Fibroblast of peridontal ligament (primary cell): ENCODE measurements at regions not wholly inside any gene's neighbourhood (a gene's known extent, or its start where the extent isn't known, plus 50 kb on each side); places are given as distances from the start of the nearest gene placed in this dataset.

Experiments used
- DNase-seq: peaks from one replicate; pipeline ENCODE4 v3.0.0-alpha.2; 2010; ENCODE audit errors: extremely low read depth

DNA sequence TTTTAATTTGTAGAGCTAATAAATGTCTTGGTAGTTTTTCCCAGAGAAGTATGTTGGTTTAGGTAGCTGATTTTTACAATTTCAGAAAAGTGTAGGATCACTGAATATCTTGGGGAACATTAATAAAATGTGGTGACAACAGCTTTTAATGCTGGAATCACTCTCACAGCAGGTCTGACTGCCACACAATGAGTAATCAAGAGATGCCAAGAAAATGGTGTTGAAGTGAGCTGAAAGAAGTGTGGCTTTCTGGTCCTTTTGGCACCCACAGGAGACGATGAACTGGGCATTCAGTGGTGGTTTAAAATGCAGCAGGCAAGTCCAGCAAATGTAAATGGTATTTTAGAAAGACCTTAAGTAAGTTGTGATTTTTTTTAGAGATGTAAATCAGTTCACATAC lies 175.8 kb downstream of the CBLN2 start:
- no peak for DNase-seq

DNA sequence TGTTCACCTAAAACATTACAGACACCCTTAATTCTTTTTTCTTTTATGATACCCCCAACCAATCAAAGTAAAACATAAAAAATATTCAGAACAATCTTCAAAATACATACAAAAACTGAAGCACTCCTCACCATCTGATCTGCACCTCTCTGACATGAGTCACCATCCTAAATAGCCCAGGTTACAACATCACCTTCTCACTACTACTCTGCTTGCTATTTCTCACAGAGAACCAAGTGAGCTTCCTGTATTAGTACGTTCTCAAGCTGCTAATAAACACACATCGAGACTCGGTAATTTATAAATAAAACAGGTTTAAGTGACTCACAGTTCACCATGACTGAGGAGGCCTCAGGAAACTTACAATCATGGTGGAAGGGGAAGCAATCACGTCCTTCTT lies 183.5 kb downstream of the CBLN2 start:
- DNase-seq = no peak

DNA sequence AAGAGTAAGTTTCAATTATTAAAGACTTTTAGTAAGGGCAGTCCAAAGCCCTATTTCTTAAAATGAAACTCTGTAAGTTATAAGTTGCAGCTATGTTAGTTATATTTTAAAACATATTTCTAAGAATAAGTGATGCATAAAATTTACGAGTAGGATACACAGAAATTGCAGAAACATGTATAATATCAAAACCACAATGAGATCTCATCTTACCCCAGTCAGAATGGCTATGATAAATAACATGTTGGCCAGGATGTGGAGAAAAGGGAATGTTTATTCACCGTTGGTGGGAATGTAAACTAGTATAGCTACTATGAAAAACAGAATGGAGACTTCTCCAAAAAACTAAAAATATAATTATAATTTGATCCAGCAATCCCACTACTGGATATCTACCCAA lies 201.2 kb downstream of the CBLN2 start:
- peak; percentile 84 for DNase-seq

DNA sequence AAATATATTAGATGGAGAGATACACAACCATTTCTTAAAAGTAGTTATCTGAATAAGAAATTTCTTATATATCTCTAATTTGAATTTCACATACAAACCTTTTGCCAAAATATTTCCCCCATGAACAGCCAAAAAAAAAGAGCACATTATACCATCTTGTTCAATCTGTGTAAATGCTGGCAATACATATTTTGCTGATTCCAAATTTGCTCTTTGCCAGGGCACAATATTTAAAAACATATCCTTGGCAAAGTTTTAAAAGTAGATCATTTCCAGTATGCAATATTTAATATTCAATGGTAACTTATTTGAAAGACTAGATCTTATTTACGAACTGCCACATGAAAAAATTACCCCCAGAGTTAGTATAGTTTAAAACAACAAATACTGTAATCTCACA lies 204.2 kb downstream of the CBLN2 start:
- no peak for DNase-seq

DNA sequence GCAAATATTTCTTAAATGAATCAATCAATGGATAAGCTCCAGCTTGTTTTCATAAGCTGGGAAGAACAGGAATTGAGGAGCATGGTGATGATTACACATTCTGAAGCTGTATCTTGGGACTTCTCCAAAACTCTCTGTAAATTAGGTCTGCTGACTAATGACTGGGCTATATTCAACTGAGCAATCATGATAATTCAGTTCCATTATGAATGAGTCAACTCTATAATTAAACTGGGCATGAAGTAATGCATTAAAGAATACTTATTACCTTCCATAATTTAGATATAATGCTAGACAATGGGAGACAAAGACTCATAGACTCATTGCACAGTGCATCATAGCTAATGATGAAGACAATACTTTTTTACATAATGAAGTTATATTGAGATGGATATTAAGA lies 207.4 kb downstream of the CBLN2 start:
- DNase-seq = peak; percentile 41

DNA sequence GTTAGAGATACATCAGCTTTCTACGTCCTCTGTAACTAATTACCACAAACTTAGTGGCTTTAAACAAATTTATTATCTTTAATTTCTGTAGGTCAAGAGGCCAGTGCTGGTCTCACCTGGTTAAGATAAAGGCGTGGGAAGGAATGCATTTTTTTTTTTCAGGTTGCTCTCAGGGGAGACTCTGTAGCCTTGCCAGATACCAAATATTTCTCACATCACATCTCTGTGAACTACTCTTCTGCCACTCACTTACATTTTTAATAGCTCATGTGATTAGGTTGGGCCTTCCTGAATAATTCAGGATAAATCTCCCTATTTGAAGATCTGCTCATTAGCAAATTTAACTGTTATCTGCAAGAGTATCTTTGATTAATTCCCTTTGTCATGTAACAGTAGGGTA lies 214.6 kb downstream of the CBLN2 start:
- DNase-seq = no peak

DNA sequence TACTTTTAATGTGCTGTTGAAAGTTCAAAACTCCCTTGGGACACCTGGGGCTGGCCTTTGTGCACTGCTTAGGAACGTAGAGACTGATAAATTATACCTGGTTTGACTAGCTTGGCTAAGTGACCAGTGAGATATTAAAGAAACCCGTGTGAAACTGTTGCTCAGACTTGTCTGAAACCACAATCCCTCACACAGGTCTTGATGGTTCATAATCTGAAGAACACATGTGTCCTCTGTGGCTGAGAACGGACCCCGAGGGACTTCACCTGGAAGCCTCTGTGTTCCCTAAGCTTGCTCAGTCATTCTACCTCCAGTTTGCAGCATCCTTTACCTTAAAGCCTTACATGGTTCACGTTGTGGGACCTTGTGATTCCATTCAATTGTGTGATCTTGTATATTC lies 218.8 kb downstream of the CBLN2 start:
- no peak for DNase-seq

DNA sequence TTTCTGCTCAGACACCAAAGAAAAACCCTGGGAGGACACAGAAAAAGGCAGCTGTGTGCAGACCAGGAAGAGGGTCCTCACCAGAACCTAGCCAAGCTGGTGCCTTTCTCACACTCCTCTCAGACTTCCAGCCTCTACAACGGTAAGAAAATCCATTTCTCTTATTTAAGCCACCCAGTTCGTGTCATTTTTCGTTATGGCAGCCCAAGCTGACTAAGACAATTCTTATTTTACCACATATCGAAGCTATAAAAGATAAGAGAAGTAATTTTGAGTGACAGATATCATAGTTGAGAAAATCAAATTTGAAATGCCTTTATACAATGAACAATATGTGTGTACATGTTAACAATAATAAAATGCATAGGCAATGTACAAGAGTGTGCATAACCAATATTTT lies 219.5 kb downstream of the CBLN2 start:
- no peak for DNase-seq

DNA sequence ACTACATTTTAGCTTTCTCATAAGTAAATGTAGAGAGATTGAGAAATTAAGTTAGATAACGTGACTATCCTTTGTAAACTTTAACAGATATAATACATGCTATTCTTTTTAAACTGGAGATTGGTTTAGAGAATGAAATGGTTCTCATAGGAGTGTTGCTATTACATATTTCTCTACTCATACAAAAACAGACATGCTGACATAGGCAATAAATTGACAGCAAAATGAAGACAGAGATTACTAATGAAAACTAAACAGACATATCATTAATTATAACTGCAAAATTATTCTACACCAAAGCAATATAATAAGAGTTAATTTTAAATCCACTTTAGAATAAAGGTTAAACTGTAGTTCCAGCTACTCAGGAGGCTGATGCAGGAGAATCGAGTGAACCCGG lies 227.6 kb downstream of the CBLN2 start:
- no peak for DNase-seq

DNA sequence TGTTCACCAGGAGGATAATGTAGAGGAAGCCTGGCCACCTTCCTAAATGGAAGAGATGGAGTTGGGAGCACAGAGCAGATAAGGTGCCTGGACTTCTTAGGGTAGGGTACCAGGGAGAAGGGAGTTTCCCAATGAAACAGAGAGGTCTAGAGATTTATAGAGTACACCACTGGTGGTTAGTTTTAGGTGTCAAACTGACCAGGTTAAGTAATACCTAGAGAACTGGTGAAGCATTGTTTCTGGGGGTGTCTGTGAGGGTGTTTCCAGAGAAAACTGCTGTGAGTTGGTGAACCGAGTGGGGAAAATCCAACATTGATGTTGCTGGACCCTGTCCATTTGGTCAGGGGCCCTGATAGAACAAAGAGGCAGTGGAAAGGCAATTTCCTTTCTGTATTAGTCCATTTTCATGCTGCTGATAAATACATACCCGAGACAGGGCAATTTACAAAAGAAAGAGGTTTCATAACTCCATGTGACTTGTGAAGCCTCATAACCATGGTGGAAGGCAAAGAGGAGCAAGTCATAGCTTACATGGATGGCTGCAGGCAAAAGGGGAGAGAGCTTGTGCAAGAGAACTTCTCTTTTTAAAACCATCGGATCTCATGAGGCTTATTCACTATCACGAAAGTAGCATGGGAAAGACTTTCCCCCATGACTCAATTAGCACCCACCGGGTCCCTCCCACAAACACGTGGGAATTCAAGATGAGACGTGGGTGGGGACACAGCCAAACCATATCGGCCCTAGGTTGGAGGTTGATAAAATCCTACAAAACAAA lies 260.8 kb downstream of the CBLN2 start:
- no peak for DNase-seq

DNA sequence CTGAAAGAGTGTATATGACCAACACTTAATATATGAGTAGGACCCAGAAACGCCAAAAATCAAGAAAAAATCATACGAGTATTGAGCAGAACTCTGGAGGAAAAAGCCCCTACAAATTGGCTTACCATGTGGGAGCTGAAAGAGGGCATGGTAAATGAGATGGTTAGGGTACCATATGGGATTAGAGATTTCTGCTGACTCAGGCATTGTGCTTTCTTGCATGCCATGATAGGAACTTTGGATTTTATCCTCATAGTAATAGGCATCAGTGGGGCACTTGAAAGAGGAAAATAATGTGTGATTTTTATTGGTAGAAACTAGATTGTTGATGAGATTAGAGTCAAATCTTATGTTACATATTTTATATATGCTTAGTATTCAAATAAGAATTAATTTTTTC lies 271.1 kb downstream of the CBLN2 start:
- no peak for DNase-seq

DNA sequence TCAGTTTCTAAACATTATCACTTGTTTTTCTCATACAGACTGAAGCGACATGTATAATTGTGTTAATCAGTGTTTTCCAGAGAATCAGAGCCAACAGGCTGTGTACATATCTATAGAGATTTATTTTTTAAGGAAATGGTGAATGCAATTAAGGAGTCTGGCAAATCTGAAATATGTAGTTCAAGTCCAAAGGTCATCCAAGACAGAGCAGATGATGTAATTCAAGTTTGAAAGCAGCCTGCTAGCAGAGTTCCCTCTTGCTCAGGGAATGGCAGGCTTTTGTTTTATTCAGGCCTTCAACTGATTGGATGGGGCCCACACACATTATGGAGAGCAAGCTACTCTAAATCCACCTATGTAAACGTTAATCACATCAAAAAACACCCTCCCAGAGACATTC lies 282.6 kb downstream of the CBLN2 start:
- DNase-seq = peak; percentile 8

DNA sequence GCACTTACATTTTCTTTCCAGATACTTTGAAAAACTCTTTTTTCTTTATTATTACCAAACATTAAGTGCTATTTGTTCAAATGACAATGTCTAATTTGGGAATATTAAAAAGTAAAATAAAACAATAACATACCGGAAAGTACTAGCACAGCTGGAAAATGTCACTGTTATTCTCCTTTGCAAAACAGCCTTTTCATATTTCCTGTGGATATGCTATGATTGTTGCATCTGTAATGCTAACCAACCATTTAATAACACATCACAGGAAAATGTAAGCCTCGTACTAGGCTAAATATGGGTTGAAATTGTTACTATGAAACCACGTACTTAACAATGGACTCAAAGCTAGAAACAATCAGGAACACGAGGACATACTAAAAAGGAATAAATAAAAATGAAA lies 298.1 kb downstream of the CBLN2 start:
- DNase-seq = peak; percentile 0

DNA sequence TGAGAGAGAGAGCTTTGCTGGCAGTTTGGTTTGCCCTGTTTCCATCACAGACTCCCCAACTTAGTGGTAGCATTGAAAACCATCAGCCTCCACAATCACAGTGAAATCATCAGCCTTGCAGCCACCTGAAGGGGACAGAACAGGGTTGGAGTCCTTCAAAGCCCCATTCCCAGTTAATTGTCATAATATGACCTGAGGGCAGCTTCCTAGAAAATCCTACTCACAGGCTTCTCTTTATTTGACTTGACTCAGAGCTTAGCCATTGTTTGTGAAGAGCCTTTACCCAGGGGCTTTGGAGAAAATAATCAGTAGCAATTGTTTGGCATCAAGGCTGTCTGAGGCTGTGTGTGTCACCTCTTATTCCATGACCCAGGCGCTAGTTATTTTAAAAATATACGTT lies 308.7 kb downstream of the CBLN2 start:
- DNase-seq = no peak

DNA sequence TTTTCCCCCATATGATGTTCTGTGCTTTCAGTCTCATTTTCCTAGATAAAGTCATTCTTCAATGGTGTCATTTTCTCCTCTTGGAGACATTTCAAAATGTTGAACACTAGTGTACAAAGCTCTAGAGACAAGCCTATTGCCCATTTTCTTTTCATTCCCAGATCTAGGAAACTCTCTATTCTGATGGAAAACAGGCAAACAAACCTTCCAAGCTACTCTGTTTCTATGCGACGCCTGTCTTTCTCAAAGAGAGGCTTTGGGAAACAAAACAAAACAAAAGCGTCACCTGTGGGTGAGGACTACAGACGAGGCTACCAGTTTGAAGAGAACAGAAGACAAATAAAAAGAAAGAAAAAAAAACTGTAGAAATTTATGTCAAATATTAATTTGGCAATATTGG lies 311.0 kb downstream of the CBLN2 start:
- no peak for DNase-seq

DNA sequence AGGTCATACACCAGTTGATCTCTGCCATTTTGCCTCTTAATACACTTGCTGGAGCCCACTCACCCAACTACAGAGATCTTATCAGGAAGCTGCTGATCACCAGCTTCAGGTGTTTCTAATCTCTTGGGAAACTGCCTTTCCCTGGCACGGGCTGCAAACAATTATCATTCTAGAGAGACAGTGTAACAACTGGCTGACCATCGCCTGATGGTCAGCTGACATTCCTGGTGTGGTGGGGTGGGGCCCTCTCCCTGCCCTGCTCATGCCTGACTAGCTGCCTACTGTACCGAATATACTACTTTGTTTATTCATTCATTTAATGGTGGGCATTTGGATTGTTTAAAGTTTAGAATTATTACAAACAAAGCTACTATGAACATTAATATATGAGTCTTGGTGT lies 311.5 kb downstream of the CBLN2 start:
- no peak for DNase-seq

DNA sequence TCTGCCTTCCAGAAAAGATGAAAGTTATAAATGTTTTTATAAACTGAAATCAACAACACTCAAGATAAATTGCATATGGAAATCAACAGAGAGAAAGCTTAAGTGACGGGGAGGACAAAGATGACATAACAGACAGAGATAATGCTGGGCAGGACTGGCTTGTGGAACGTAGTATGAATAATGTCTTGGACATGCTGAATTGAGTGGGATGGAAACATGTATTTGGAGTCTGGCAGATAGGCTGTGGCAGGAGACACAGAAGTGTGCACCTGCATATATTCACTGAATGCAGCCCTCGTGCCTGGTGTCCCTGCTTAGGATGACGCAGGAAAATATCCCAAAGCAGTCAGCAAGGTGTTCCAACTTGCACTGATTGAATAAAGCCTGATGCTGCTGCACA lies 318.2 kb downstream of the CBLN2 start:
- DNase-seq = no peak

DNA sequence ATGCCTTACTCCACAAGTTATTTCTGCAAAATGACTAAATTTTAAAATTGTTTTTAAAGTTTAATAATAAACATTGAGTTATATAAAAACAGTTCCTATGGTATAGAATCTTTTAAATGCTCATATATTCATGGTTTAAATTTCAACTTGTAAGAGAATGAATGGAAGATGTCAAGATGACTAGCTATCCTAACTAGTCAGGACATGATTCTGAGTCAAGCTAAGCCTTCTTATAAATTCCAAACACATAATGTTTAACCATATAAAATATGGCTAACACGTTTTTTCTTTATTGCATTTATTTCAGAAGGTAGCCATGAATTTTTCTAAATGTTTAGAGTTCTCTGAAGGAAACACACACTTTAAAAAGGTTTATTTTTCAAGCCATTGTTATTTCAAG lies 320.4 kb downstream of the CBLN2 start:
- no peak for DNase-seq

DNA sequence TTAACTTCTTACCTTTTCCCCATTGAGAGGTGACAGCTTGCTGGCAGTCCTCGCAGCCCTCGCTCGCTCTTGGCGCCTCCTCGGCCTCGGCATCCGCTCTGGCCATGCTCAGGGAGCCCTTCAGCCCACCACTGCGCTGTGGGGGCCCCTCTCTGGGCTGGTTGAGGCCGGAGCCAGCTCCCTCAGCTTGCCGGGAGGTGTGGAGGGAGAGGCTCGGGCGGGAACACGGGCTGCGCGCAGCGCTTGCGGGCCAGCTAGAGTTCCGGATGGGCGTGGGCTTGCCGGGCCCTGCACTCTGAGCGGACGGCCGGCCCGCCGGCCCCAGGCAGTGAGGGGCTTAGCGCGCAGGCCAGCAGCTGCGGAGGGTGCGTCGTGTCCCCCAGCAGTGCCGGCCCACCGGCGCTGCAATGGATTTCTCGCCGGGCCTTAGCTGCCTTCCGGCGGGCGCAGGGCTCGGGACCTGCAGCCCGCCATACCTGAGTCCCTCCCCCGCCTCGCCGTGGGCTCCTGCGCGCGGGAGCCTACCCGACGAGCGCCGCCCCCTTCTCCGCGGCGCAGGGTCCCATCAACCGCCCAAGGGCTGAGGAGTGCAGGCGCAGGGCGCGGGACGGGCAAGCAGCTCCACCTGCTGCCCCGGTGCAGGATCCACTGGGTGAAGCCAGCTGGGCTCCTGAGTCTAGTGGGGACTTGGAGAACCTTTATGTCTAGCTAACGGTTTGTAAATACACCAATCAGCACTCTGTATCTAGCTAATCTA lies 335.0 kb downstream of the CBLN2 start:
- DNase-seq = no peak

DNA sequence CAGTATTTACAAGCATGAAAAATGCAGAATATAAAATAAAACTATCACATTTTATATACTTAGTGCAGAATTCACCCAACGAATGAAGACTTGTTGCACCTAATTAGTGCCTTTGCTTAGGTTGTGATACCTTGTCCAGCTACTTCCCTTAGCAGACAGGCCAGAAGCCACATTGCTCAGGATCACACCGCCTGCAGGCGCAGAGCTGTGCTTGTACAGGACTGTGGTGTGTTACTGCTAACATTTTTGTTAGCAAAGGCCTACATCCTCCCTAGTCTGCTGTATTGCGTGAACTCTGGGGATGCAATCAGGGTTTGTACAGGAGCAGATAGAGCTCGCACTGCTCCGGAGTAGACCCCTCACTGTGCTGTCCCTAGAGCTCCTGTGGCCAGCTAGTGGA lies 336.9 kb downstream of the CBLN2 start:
- no peak for DNase-seq

DNA sequence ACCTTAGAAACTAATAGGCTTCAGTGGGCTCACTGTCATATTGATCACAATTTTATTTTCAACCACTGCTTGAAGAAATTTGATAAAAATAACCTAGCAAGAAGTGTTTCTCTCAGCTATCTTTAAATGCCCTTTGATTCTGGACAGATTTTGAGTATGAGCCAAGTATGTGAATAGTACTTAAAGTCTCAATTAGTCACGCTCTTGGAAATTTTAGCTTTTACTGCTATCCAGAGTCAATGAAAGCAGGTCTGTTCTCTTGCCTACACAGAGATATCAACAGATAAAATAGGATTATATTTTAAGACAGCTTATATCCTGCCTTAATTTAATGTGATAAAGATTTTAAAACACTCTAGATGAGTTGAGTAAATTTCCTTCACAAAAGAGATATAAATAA lies 337.3 kb downstream of the CBLN2 start:
- no peak for DNase-seq

DNA sequence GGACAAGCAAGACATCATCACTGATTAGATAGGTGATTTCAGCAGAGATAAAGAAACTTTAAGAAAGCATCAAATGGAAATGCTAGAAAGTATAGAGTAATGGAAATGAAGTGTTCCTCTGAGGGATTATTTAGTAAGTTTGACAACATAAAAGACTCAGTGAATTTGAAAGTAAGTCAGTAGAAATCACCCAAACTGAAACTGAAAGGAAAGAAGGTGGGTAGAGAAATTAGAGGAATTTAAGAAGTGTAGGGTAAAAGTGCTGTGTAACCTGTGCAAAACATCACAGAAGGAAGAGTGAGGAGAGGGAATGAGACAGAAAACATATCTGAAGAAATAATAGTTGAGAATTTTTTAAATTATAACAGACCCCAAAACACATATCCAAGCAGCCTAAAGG lies 343.1 kb downstream of the CBLN2 start:
- peak; percentile 3 for DNase-seq

DNA sequence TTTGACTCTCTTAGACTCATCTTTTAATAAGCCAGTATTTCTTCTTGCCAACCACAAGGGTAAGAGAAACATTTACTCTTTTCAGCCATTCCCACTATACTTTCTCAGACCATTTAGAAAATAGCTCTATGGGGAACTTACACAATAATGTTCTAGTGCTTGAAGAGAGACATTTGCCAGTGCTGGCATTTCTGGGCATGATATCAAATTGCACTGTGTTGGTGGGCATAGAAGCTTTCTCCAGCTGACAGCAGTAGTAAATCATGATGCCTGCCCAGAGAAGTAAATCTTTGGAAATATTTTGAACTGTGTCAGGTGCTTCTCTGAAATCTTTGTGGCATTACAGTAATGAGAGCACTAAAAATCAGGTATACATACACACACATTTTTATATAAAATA lies 346.6 kb downstream of the CBLN2 start:
- DNase-seq = no peak

DNA sequence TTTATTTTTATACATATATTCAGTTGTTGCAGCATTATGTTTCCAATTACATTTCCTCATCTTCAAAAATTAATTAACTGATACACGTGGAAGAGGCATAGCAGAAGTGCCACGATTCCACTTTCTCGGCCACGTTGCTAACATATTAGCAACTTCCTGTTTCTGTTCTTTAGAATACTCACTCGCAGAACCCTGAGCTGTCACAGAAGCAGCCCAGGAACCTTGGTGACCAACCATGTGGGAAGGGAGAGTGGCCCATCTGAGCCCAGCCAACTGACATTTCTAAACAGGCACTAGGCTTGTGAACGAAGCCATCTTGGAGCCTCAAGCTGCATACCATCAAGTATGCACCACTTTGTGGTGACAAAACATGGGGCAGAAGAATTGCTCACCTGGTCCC lies 350.1 kb downstream of the CBLN2 start:
- DNase-seq = no peak
